ENCODE measurements at regions not wholly inside any gene's neighbourhood (a gene's known extent, or its start where the extent isn't known, plus 50 kb on each side); places are given as distances from the start of the nearest gene placed in this dataset.

GRCh38 chr1:81030441-81030840 is 770.3 kb upstream of the ADGRL2 start:
- Histone ChIP-seq H3K4me3 (ENCODE audit: low read length) (no peak overlapping the region), H3K9me3 (ENCODE audit: insufficient read depth, low read depth, low read length) (no peaks in the 10 kb centered on the region), H3K4me1 (ENCODE audit: insufficient read depth, low read length) (no peaks in the 10 kb centered on the region), H3K36me3 (ENCODE audit: insufficient read depth, low read depth, low read length) (no peaks in the 10 kb centered on the region), H3K27me3 (ENCODE audit: insufficient read depth, low read length) (no peaks in the 10 kb centered on the region), H3K9ac (ENCODE audit: low read depth, low read length) (no peak overlapping the region), H3K27ac (ENCODE audit: low read length) (no peak overlapping the region)

- Histone ChIP-seq H3K9me3 (ENCODE audit: insufficient read depth, low read depth, low read length) (no peaks in the 10 kb centered on the region), H3K4me3 (ENCODE audit: low read length) (no peak overlapping the region), H3K4me1 (ENCODE audit: insufficient read depth, low read length) (no peaks in the 10 kb centered on the region), H3K27ac (ENCODE audit: low read length) (no peak overlapping the region), H3K36me3 (ENCODE audit: insufficient read depth, low read depth, low read length) (no peaks in the 10 kb centered on the region), H3K9ac (ENCODE audit: low read depth, low read length) (no peak overlapping the region), H3K27me3 (ENCODE audit: insufficient read depth, low read length) (no peaks in the 10 kb centered on the region)
Observed at GRCh38 chr1:81029266-81029665, 771.5 kb upstream of the ADGRL2 start.

DNA sequence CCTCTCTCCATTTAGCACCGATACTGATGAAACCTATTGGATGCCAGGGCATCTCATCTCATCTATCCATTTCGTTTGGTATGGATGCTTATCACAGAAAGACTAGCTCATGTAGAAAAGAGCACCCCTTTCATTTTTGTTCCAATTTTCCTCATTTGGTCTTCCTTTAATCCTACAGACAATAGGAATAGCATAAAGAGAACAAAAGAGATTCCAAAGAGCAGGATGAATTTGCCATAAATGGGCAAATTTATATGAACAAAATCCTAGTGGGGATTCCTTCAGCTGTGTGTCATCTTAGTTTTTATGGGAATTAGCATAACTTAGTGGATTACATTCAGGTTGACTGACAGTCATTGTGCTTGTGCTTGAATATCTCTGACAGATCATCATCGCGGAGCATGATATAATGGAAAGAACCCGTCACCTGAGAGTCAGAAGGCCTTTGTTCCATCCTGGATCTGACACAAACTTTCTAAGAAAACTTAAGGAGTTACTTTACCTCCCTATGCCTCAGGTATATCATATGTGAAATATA is 777.5 kb upstream of the ADGRL2 start:
- no peak overlapping the region for H3K4me3 ChIP-seq (ENCODE audit: low read length)
- H3K36me3 ChIP-seq (ENCODE audit: insufficient read depth, low read depth, low read length) = no peaks in the 10 kb centered on the region
- no peaks in the 10 kb centered on the region for H3K4me1 ChIP-seq (ENCODE audit: insufficient read depth, low read length)
- H3K27ac ChIP-seq (ENCODE audit: low read length) = no peak overlapping the region
- no peak overlapping the region for H3K9ac ChIP-seq (ENCODE audit: low read depth, low read length)
- no peaks in the 10 kb centered on the region for H3K9me3 ChIP-seq (ENCODE audit: insufficient read depth, low read depth, low read length)
- H3K27me3 ChIP-seq (ENCODE audit: insufficient read depth, low read length) = peaks cover 48% of the 10 kb centered on the region

DNA sequence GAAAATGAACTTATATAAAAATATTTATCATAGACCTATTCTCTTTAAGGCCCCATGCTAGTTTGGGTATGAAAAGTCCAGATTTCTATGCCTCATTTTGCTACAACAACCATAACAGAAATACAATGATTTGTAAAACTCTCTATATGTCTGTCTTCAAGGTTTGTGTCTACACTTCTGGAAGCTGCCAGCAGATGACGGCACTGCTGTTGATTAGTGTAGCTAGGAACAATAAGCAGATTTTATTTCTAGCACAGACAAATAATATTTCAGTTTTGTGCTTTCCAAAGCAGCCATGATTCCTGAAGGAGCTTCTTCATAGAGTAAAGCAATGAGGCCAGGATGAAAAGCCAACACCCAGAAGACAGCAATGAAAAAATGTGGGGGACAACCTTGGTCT is 779.6 kb upstream of the ADGRL2 start:
- Histone ChIP-seq H3K9ac (ENCODE audit: low read depth, low read length) (no peak overlapping the region), H3K27ac (ENCODE audit: low read length) (no peak overlapping the region), H3K9me3 (ENCODE audit: insufficient read depth, low read depth, low read length) (no peaks in the 10 kb centered on the region), H3K4me3 (ENCODE audit: low read length) (no peak overlapping the region), H3K4me1 (ENCODE audit: insufficient read depth, low read length) (no peaks in the 10 kb centered on the region), H3K36me3 (ENCODE audit: insufficient read depth, low read depth, low read length) (no peaks in the 10 kb centered on the region), H3K27me3 (ENCODE audit: insufficient read depth, low read length) (peaks cover 59% of the 10 kb centered on the region)

- Histone ChIP-seq H3K4me1 (ENCODE audit: insufficient read depth, low read length) (no peaks in the 10 kb centered on the region), H3K27me3 (ENCODE audit: insufficient read depth, low read length) (peaks cover 59% of the 10 kb centered on the region), H3K9ac (ENCODE audit: low read depth, low read length) (no peak overlapping the region), H3K4me3 (ENCODE audit: low read length) (no peak overlapping the region), H3K9me3 (ENCODE audit: insufficient read depth, low read depth, low read length) (no peaks in the 10 kb centered on the region), H3K36me3 (ENCODE audit: insufficient read depth, low read depth, low read length) (no peaks in the 10 kb centered on the region), H3K27ac (ENCODE audit: low read length) (no peak overlapping the region)
Observed at GRCh38 chr1:81020506-81020905, 780.2 kb upstream of the ADGRL2 start.

- no peaks in the 10 kb centered on the region for H3K4me1 ChIP-seq (ENCODE audit: insufficient read depth, low read length)
- no peak overlapping the region for H3K9ac ChIP-seq (ENCODE audit: low read depth, low read length)
- no peaks in the 10 kb centered on the region for H3K36me3 ChIP-seq (ENCODE audit: insufficient read depth, low read depth, low read length)
- no peak overlapping the region for H3K4me3 ChIP-seq (ENCODE audit: low read length)
- H3K27me3 ChIP-seq (ENCODE audit: insufficient read depth, low read length) = no peaks in the 10 kb centered on the region
- H3K9me3 ChIP-seq (ENCODE audit: insufficient read depth, low read depth, low read length) = no peaks in the 10 kb centered on the region; the same call in 1 of the 2 replicates
- H3K27ac ChIP-seq (ENCODE audit: low read length) = no peak overlapping the region
Observed at GRCh38 chr1:81010126-81010525, 790.6 kb upstream of the ADGRL2 start.

DNA sequence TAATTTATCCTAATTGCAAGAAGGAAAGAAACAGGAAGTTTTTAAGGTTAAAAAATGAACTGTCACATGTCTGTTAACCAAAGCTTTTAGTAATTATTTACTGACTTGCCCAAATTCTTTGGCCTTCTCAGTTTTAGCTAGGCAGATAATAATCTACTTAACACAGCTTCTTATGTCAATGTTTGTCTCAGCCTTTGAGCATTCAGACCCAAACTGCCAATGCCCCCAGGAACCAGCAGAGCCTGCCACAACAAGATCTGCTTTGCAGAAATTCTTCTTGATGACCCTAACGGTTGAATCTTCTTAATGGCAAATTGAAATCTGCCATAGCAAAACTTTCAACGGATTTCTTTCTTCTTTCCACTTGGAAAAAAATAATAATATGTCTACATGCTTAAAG is 792.4 kb upstream of the ADGRL2 start:
- Histone ChIP-seq H3K27me3 (ENCODE audit: insufficient read depth, low read length) (no peaks in the 10 kb centered on the region), H3K36me3 (ENCODE audit: insufficient read depth, low read depth, low read length) (no peaks in the 10 kb centered on the region), H3K4me3 (ENCODE audit: low read length) (no peak overlapping the region), H3K9me3 (ENCODE audit: insufficient read depth, low read depth, low read length) (no peaks in the 10 kb centered on the region; the same call in 1 of the 2 replicates), H3K27ac (ENCODE audit: low read length) (no peak overlapping the region), H3K9ac (ENCODE audit: low read depth, low read length) (no peak overlapping the region), H3K4me1 (ENCODE audit: insufficient read depth, low read length) (no peaks in the 10 kb centered on the region)

DNA sequence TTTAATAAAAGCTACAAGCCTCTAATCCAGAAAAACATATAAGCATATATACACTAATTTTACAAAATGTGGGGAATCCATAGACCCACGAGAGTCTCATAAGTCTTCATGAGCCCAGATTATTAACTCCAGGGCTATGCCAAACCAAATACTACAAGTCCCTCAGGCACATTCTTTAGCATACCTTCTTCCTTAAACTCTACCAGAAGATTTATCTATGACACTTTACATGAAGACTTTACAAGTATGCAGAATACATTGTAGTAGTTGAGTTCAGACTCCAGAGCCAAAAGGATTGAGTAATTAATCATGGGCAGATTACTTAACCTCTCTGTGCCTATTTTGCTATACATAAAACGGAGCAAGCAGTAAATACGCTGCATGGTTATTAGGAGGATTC is 793.7 kb upstream of the ADGRL2 start:
- Histone ChIP-seq H3K4me3 (ENCODE audit: low read length) (no peak overlapping the region), H3K27me3 (ENCODE audit: insufficient read depth, low read length) (no peaks in the 10 kb centered on the region), H3K27ac (ENCODE audit: low read length) (no peak overlapping the region), H3K4me1 (ENCODE audit: insufficient read depth, low read length) (no peaks in the 10 kb centered on the region), H3K9ac (ENCODE audit: low read depth, low read length) (no peak overlapping the region), H3K36me3 (ENCODE audit: insufficient read depth, low read depth, low read length) (no peaks in the 10 kb centered on the region), H3K9me3 (ENCODE audit: insufficient read depth, low read depth, low read length) (no peaks in the 10 kb centered on the region)

- Histone ChIP-seq H3K9me3 (ENCODE audit: insufficient read depth, low read depth, low read length) (no peaks in the 10 kb centered on the region), H3K27ac (ENCODE audit: low read length) (no peak overlapping the region), H3K9ac (ENCODE audit: low read depth, low read length) (no peak overlapping the region), H3K27me3 (ENCODE audit: insufficient read depth, low read length) (no peaks in the 10 kb centered on the region), H3K4me3 (ENCODE audit: low read length) (no peak overlapping the region), H3K4me1 (ENCODE audit: insufficient read depth, low read length) (no peaks in the 10 kb centered on the region), H3K36me3 (ENCODE audit: insufficient read depth, low read depth, low read length) (no peaks in the 10 kb centered on the region)
Observed at GRCh38 chr1:81006502-81006901, 794.2 kb upstream of the ADGRL2 start.

DNA sequence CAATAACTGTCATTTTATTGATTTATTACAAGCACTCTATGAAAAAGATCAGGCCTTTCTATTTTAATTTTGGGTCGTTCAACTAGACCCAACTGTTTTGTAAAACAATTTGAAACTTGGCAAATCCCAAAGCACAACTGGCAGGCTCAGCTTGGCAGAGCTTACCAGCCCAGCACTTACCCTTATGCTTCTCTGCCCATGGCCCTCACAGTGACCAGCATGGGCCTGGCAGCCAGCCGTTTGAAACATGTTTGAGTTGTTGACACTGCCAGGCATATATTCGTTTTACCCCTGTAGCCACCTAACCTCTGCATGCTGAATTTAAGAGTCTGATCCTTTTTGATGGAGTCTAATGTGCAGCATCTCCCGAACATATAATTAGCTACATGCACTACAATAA is 796.7 kb upstream of the ADGRL2 start:
- Histone ChIP-seq H3K4me3 (ENCODE audit: low read length) (no peak overlapping the region), H3K36me3 (ENCODE audit: insufficient read depth, low read depth, low read length) (no peaks in the 10 kb centered on the region), H3K9ac (ENCODE audit: low read depth, low read length) (no peak overlapping the region), H3K9me3 (ENCODE audit: insufficient read depth, low read depth, low read length) (peaks cover 11% of the 10 kb centered on the region; the same call in 1 of the 2 replicates), H3K27me3 (ENCODE audit: insufficient read depth, low read length) (no peaks in the 10 kb centered on the region), H3K4me1 (ENCODE audit: insufficient read depth, low read length) (no peaks in the 10 kb centered on the region), H3K27ac (ENCODE audit: low read length) (no peak overlapping the region)

- H3K27me3 ChIP-seq (ENCODE audit: insufficient read depth, low read length) = no peaks in the 10 kb centered on the region
- no peak overlapping the region for H3K4me3 ChIP-seq (ENCODE audit: low read length)
- no peak overlapping the region for H3K27ac ChIP-seq (ENCODE audit: low read length)
- no peak overlapping the region for H3K9ac ChIP-seq (ENCODE audit: low read depth, low read length)
- H3K36me3 ChIP-seq (ENCODE audit: insufficient read depth, low read depth, low read length) = no peaks in the 10 kb centered on the region
- no peaks in the 10 kb centered on the region for H3K4me1 ChIP-seq (ENCODE audit: insufficient read depth, low read length)
- no peaks in the 10 kb centered on the region for H3K9me3 ChIP-seq (ENCODE audit: insufficient read depth, low read depth, low read length)
Observed at GRCh38 chr1:80994934-80995333, 805.8 kb upstream of the ADGRL2 start.

GRCh38 chr1:80994038-80994437 is 806.7 kb upstream of the ADGRL2 start:
- no peak overlapping the region for H3K27ac ChIP-seq (ENCODE audit: low read length)
- no peaks in the 10 kb centered on the region for H3K4me1 ChIP-seq (ENCODE audit: insufficient read depth, low read length)
- H3K9me3 ChIP-seq (ENCODE audit: insufficient read depth, low read depth, low read length) = no peaks in the 10 kb centered on the region
- no peak overlapping the region for H3K9ac ChIP-seq (ENCODE audit: low read depth, low read length)
- H3K36me3 ChIP-seq (ENCODE audit: insufficient read depth, low read depth, low read length) = no peaks in the 10 kb centered on the region
- H3K27me3 ChIP-seq (ENCODE audit: insufficient read depth, low read length) = no peaks in the 10 kb centered on the region
- H3K4me3 ChIP-seq (ENCODE audit: low read length) = no peak overlapping the region

Data from iPS-20b (cell line).